ENCODE measurements at regions not wholly inside any gene's neighbourhood (a gene's known extent, or its start where the extent isn't known, plus 50 kb on each side); places are given as distances from the start of the nearest gene placed in this dataset.

- TF ChIP-seq CTCF (IDR thresholded peaks at IDR 0.05; ENCODE audit: extremely low read depth in 1 of 2, insufficient read depth in 1 of 2, low read depth in 1 of 2, low read length in 2 of 2): no peak
- no peak for TF ChIP-seq POLR2A (IDR thresholded peaks at IDR 0.05; ENCODE audit: low read depth, low read length)
- no peak for TF ChIP-seq EZH2 (IDR thresholded peaks at IDR 0.05; ENCODE audit: borderline replicate concordance, low read depth, low read length, severe bottlenecking)
These were observed 55.2 kb upstream of the SLIT2 start for GRCh38 chr4:20196476-20196875.

Data from endothelial cell of umbilical vein (primary cell).